OCI-LY1 (cell line): ENCODE measurements at regions not wholly inside any gene's neighbourhood (a gene's known extent, or its start where the extent isn't known, plus 50 kb on each side); places are given as distances from the start of the nearest gene placed in this dataset.

Experiments
- H2AFZ ChIP-seq: fragments of 200-600 bp; sonication (generic), shearing (Covaris generic); 2 replicates; pipeline ENCODE4 v1.6.0; 2014; ENCODE audit warnings: antibody characterized with exemption, mild to moderate bottlenecking, low read length
- H3F3A ChIP-seq: fragments of 200-600 bp; sonication (generic), shearing (Covaris generic); 2 replicates; pipeline ENCODE4 v1.6.0; 2014; ENCODE audit warnings: mild to moderate bottlenecking, antibody characterized with exemption, low read length, moderate library complexity; ENCODE audit not compliant: insufficient read depth
- H3K27ac ChIP-seq: fragments of 200-600 bp; sonication (generic); 2 replicates; pipeline ENCODE4 v1.5.1; 2014; ENCODE audit warnings: low read length, mixed run types, mild to moderate bottlenecking, low read depth; ENCODE audit not compliant: poor library complexity, severe bottlenecking
- H3K27me3 ChIP-seq: fragments of 200-600 bp; sonication (generic); 2 replicates; pipeline ENCODE4 v1.6.0; 2014; ENCODE audit warnings: antibody characterized with exemption, mild to moderate bottlenecking, low read length, moderate library complexity; ENCODE audit not compliant: insufficient read depth
- H3K36me3 ChIP-seq: fragments of 200-600 bp; sonication (generic); 2 replicates; pipeline ENCODE4 v1.6.1; 2014; ENCODE audit warnings: mild to moderate bottlenecking, antibody characterized with exemption, low read length, moderate library complexity, mixed read lengths; ENCODE audit not compliant: insufficient read depth
- H3K4me1 ChIP-seq: fragments of 200-600 bp; sonication (generic); 2 replicates; pipeline ENCODE4 v1.5.1; 2014; ENCODE audit warnings: mild to moderate bottlenecking, low read length, moderate library complexity; ENCODE audit not compliant: insufficient read depth, severe bottlenecking
- H3K4me2 ChIP-seq: fragments of 200-600 bp; sonication (generic), shearing (Covaris generic); 2 replicates; pipeline ENCODE4 v1.6.1; 2014; ENCODE audit warnings: low read length
- H3K4me3 ChIP-seq: fragments of 200-600 bp; sonication (generic); 2 replicates; pipeline ENCODE4 v1.5.1; 2014; ENCODE audit warnings: low read length, low read depth, mild to moderate bottlenecking, mixed read lengths; ENCODE audit not compliant: poor library complexity, severe bottlenecking
- H3K79me2 ChIP-seq: fragments of 200-600 bp; shearing (Covaris generic); 2 replicates; pipeline ENCODE4 v1.6.1; 2016; ENCODE audit warnings: mixed run types, low read length, mixed read lengths; ENCODE audit not compliant: insufficient read depth
- H3K9ac ChIP-seq: fragments of 200-600 bp; sonication (generic), shearing (Covaris generic); 2 replicates; pipeline ENCODE4 v1.6.1; 2014; ENCODE audit warnings: mild to moderate bottlenecking, low read length, mixed read lengths
- H3K9me2 ChIP-seq: fragments of 200-600 bp; sonication (generic), shearing (Covaris generic); 2 replicates; pipeline ENCODE4 v1.6.1; 2014; ENCODE audit warnings: low read depth, mild to moderate bottlenecking, low read length, mixed read lengths
- H3K9me3 ChIP-seq: fragments of 200-600 bp; shearing (Covaris generic); 2 replicates; pipeline ENCODE4 v1.6.1; 2014; ENCODE audit warnings: low read length, mixed read lengths
- H4K20me1 ChIP-seq: fragments of 200-600 bp; sonication (generic), shearing (Covaris generic); 2 replicates; pipeline ENCODE4 v1.6.0; 2016; ENCODE audit warnings: mild to moderate bottlenecking, low read length; ENCODE audit not compliant: insufficient read depth
- EZH2 ChIP-seq: fragments of 200-600 bp; sonication (generic), shearing (Covaris generic); IDR thresholded peaks from 2 replicates; pipeline ENCODE4 v1.8.0; 2017; ENCODE audit warnings: borderline replicate concordance, mixed run types, mild to moderate bottlenecking, antibody characterized with exemption, low read length, moderate library complexity, mixed read lengths
- TF ChIP-seq, protein P1 (sequence below): fragments of 200-600 bp; sonication (generic), shearing (Covaris generic); IDR thresholded peaks from 2 replicates; pipeline ENCODE4 v1.5.1; 2017; ENCODE audit warnings: mild to moderate bottlenecking, antibody characterized with exemption, low read length, moderate library complexity, mixed read lengths

DNA sequence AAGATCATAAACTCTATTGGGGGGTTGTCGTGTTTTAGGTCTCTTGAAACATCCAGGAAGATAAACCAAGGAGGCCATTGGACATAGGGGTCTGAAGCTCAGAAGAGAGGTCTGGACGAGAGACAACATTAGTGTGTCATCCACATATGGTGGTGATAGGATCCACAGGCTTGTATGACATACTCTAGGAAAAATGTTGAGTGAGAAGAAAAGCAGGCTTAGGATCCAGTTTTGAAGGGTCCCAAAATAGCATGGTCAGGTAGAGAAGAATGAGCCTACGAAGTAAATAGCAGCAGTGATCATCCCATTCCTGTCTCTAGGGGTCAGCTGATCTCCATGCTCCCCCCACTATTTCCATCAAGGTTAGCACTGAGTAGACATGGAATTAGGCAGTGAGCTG is 166.8 kb downstream of the ANKRD30B start:
- H3K4me3 ChIP-seq: no peak overlapping the region
- H3K4me2 ChIP-seq: no peak overlapping the region
- TF ChIP-seq, protein P1, sequence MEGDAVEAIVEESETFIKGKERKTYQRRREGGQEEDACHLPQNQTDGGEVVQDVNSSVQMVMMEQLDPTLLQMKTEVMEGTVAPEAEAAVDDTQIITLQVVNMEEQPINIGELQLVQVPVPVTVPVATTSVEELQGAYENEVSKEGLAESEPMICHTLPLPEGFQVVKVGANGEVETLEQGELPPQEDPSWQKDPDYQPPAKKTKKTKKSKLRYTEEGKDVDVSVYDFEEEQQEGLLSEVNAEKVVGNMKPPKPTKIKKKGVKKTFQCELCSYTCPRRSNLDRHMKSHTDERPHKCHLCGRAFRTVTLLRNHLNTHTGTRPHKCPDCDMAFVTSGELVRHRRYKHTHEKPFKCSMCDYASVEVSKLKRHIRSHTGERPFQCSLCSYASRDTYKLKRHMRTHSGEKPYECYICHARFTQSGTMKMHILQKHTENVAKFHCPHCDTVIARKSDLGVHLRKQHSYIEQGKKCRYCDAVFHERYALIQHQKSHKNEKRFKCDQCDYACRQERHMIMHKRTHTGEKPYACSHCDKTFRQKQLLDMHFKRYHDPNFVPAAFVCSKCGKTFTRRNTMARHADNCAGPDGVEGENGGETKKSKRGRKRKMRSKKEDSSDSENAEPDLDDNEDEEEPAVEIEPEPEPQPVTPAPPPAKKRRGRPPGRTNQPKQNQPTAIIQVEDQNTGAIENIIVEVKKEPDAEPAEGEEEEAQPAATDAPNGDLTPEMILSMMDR: no peak
- no peak for TF ChIP-seq EZH2
- no peaks in the 10 kb centered on the region; the same call in 1 of the 2 replicates for H3K27me3 ChIP-seq
- H4K20me1 ChIP-seq: no peaks in the 10 kb centered on the region
- H3K9ac ChIP-seq: no peak overlapping the region
- no peak overlapping the region for H2AFZ ChIP-seq
- no peak overlapping the region for H3K27ac ChIP-seq
- no peaks in the 10 kb centered on the region for H3K36me3 ChIP-seq
- no peaks in the 10 kb centered on the region for H3K4me1 ChIP-seq
- H3F3A ChIP-seq: no peaks in the 10 kb centered on the region
- H3K9me3 ChIP-seq: no peaks in the 10 kb centered on the region
- H3K9me2 ChIP-seq: no peaks in the 10 kb centered on the region
- no peaks in the 10 kb centered on the region for H3K79me2 ChIP-seq

DNA sequence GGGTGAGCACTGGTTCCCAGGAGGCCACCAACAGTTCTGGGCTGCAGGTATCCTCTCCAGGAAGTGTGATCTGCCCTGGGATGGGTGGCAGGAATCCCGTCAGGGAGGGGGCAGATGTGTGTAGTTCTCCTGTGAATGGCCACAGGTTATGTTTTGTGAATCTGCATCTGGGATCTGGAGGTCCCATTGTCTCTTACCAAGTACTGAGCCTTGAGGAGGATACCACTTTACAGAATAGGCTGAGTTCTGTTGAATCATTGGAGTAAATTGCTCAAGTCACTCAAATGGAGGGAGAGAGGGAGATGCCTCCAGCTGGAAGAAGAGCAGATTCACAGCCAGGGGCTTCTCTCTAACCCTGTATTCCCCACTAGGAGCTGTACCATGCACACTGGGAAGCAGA is 168.2 kb downstream of the ANKRD30B start:
- no peak for TF ChIP-seq EZH2
- TF ChIP-seq, protein P1: no peak
- no peaks in the 10 kb centered on the region for H4K20me1 ChIP-seq
- no peaks in the 10 kb centered on the region for H3K79me2 ChIP-seq
- no peak overlapping the region for H2AFZ ChIP-seq
- no peaks in the 10 kb centered on the region for H3K36me3 ChIP-seq
- no peaks in the 10 kb centered on the region for H3K9me2 ChIP-seq
- no peaks in the 10 kb centered on the region for H3K9me3 ChIP-seq
- H3K4me3 ChIP-seq: no peak overlapping the region
- no peaks in the 10 kb centered on the region; the same call in 1 of the 2 replicates for H3K27me3 ChIP-seq
- H3K4me1 ChIP-seq: peaks cover 3% of the 10 kb centered on the region
- H3K27ac ChIP-seq: no peak overlapping the region
- no peaks in the 10 kb centered on the region for H3F3A ChIP-seq
- H3K9ac ChIP-seq: no peak overlapping the region
- H3K4me2 ChIP-seq: no peak overlapping the region

DNA sequence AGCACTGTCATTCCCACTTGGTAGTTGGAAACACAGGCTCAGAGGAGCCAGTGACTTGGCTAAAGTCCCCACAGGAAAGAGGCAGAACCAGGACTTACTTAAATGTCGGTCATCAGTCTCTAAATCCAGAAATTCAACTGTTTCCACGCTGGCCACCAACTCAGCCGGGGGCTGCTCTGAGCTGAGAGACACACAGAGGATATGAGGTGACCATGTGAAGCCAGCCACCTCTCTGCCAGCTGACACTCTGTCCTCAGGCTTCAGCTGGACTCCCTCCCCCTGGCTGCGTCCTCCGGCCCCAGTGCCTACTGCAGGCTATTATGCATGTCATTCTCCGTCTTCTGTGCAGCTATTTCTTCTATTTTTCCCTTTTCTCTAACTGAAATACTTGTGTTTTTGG is 168.9 kb downstream of the ANKRD30B start:
- TF ChIP-seq EZH2: no peak
- TF ChIP-seq, protein P1: no peak
- Histone ChIP-seq H3K4me1 (peaks cover 5% of the 10 kb centered on the region), H4K20me1 (no peaks in the 10 kb centered on the region), H2AFZ (no peak overlapping the region), H3K4me2 (no peak overlapping the region), H3K9me3 (no peaks in the 10 kb centered on the region), H3K27ac (no peak overlapping the region), H3K79me2 (no peaks in the 10 kb centered on the region), H3K27me3 (no peaks in the 10 kb centered on the region; the same call in 1 of the 2 replicates), H3K9me2 (no peaks in the 10 kb centered on the region), H3K36me3 (no peaks in the 10 kb centered on the region), H3F3A (no peaks in the 10 kb centered on the region), H3K9ac (no peak overlapping the region), H3K4me3 (no peak overlapping the region)
